ENCODE measurements at regions not wholly inside any gene's neighbourhood (a gene's known extent, or its start where the extent isn't known, plus 50 kb on each side); places are given as distances from the start of the nearest gene placed in this dataset.

DNA sequence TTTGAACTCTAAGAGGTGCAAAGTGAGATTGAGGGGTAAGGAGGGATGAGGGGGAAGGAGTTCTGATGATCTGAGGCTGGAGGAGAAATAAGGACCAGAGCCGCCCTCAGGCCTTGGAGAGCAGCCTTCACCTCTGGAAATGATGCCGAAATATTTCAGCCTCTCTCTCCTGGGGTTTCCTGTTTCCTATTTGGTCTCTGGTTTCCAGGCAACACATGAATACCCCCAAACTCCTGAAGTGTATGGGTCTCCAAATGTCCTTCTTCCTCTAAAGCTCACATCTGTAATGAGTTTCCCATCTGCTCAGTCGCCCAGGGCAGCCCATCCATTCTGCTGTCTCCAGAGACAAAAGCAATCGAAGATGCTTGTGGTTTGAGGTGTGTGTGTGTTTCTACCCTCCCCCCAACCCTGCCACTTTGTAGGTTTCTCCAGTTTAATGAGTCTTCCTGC is 52.0 kb upstream of the FAM20B start:
- DNase-seq: peak; percentile 16
